WTC11 (cell line): ENCODE measurements at regions not wholly inside any gene's neighbourhood (a gene's known extent, or its start where the extent isn't known, plus 50 kb on each side); places are given as distances from the start of the nearest gene placed in this dataset.

Experiments used
- CTCF ChIP-seq: fragments of 200-600 bp; IDR thresholded peaks from 2 replicates; pipeline ENCODE4 v1.8.0; 2022; ENCODE audit warnings: antibody characterized with exemption
- FOXK1 ChIP-seq: sonication (generic); formaldehyde crosslinking; IDR thresholded peaks from 2 replicates; pipeline ENCODE4 v1.8.0; 2022; ENCODE audit warnings: mild to moderate bottlenecking, moderate library complexity, missing genetic modification reagents
- MAX ChIP-seq: sonication (generic); formaldehyde crosslinking; IDR thresholded peaks from 2 replicates; pipeline ENCODE4 v1.8.0; 2022; ENCODE audit warnings: mild to moderate bottlenecking, missing genetic modification reagents
- SP1 ChIP-seq: sonication (generic); formaldehyde crosslinking; conservative IDR thresholded peaks from 2 replicates; pipeline ENCODE4 v1.8.1; 2022; ENCODE audit warnings: missing genetic modification reagents
- TEAD1 ChIP-seq: sonication (generic); formaldehyde crosslinking; IDR thresholded peaks from 2 replicates; pipeline ENCODE4 v1.8.0; 2022; ENCODE audit warnings: mild to moderate bottlenecking, missing genetic modification reagents
- ZNF138 ChIP-seq: sonication (generic); formaldehyde crosslinking; conservative IDR thresholded peaks from 2 replicates; pipeline ENCODE4 v1.8.1; 2022; ENCODE audit warnings: mild to moderate bottlenecking, moderate library complexity, missing genetic modification reagents
- TF ChIP-seq, protein P1 (sequence below): sonication (generic); formaldehyde crosslinking; IDR thresholded peaks from 2 replicates; pipeline ENCODE4 v1.8.0; 2022; ENCODE audit warnings: mild to moderate bottlenecking, missing genetic modification reagents

DNA sequence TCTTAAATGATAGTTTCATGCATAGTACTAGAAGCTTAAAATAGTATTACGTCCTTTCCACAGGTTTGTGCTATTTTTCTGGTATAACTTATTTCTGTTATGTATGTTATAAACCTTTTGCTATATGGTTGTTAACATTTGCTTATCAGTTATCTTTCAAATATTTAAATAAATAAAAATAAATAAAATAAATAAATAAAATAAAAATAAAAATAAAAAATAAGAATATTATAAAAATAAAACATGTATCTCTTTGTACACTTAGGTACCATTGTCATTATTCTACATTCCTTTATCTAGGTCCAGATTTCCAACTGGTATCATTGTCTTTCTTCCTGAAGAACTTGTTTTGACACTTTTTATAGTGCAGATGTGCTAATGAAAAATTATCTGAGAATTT lies 1310.4 kb upstream of the SLC10A2 start:
- TF ChIP-seq TEAD1: no peak
- no peak for TF ChIP-seq CTCF
- TF ChIP-seq, protein P1, sequence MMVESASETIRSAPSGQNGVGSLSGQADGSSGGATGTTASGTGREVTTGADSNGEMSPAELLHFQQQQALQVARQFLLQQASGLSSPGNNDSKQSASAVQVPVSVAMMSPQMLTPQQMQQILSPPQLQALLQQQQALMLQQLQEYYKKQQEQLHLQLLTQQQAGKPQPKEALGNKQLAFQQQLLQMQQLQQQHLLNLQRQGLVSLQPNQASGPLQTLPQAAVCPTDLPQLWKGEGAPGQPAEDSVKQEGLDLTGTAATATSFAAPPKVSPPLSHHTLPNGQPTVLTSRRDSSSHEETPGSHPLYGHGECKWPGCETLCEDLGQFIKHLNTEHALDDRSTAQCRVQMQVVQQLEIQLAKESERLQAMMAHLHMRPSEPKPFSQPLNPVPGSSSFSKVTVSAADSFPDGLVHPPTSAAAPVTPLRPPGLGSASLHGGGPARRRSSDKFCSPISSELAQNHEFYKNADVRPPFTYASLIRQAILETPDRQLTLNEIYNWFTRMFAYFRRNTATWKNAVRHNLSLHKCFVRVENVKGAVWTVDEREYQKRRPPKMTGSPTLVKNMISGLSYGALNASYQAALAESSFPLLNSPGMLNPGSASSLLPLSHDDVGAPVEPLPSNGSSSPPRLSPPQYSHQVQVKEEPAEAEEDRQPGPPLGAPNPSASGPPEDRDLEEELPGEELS: no peak
- TF ChIP-seq ZNF138: no peak
- TF ChIP-seq MAX (CRISPR knock-in tag): no peak
- no peak for TF ChIP-seq FOXK1
- TF ChIP-seq SP1 (CRISPR knock-in tag): no peak
